GM12875 (cell line): ENCODE measurements at regions not wholly inside any gene's neighbourhood (a gene's known extent, or its start where the extent isn't known, plus 50 kb on each side); places are given as distances from the start of the nearest gene placed in this dataset.

Source experiments
- H3K4me3 ChIP-seq: one replicate; pipeline ENCODE4 v1.5.1; 2011; ENCODE audit warnings: low read depth, low read length, control low read depth
- CTCF ChIP-seq: IDR thresholded peaks from 2 replicates; pipeline ENCODE4 v1.5.1; 2011; ENCODE audit warnings: low read depth, mild to moderate bottlenecking, control low read depth, inconsistent platforms, low read length, moderate library complexity, borderline replicate concordance; ENCODE audit not compliant: insufficient read depth

GRCh38 chr17:68179236-68179925 lies 68.5 kb upstream of the AMZ2 start:
- H3K4me3 ChIP-seq: no peak overlapping the region
- TF ChIP-seq CTCF: no peak

- H3K4me3 ChIP-seq: no peak overlapping the region
- TF ChIP-seq CTCF: no peak
Measured at GRCh38 chr17:68179926-68180285, 67.9 kb upstream of the AMZ2 start.

GRCh38 chr17:68182011-68182306 lies 65.9 kb upstream of the AMZ2 start:
- TF ChIP-seq CTCF: no peak
- H3K4me3 ChIP-seq: peak overlapping the region; percentile 49

- peak overlapping the region; percentile 17 for H3K4me3 ChIP-seq
Measured at GRCh38 chr17:68182940-68183551, 64.8 kb upstream of the AMZ2 start.

GRCh38 chr17:68184141-68184571 lies 63.7 kb upstream of the AMZ2 start:
- H3K4me3 ChIP-seq: no peak overlapping the region

More at GRCh38 chr17:68182940-68183551, 64.8 kb upstream of the AMZ2 start:
- no peak for TF ChIP-seq CTCF

GRCh38 chr17:68184816-68185436 lies 62.9 kb upstream of the AMZ2 start:
- no peak overlapping the region for H3K4me3 ChIP-seq
- TF ChIP-seq CTCF: no peak

More at GRCh38 chr17:68184141-68184571, 63.7 kb upstream of the AMZ2 start:
- TF ChIP-seq CTCF: no peak

GRCh38 chr17:68185820-68186219 lies 62.0 kb upstream of the AMZ2 start:
- TF ChIP-seq CTCF: no peak
- no peak overlapping the region for H3K4me3 ChIP-seq
